Neural cell (in vitro differentiated cells): ENCODE measurements at regions not wholly inside any gene's neighbourhood (a gene's known extent, or its start where the extent isn't known, plus 50 kb on each side); places are given as distances from the start of the nearest gene placed in this dataset.

ENCODE experiments used
- CTCF ChIP-seq: fragments of 450-650 bp; IDR thresholded peaks from 2 replicates; pipeline ENCODE4 v1.5.1; 2014; ENCODE audit warnings: antibody characterized with exemption, mild to moderate bottlenecking, moderate library complexity; ENCODE audit not compliant: poor library complexity, severe bottlenecking
- EZH2 ChIP-seq: fragments of 200-600, 300-800 bp; shearing (Covaris generic), sonication (generic); IDR thresholded peaks from 2 replicates; pipeline ENCODE4 v1.6.1; 2014; ENCODE audit warnings: antibody characterized with exemption, low read length, borderline replicate concordance, mild to moderate bottlenecking; ENCODE audit not compliant: insufficient read depth, poor library complexity, severe bottlenecking
- POLR2AphosphoS5 ChIP-seq: IDR thresholded peaks from 2 replicates; pipeline ENCODE4 v1.6.1; 2012
- REST ChIP-seq: IDR thresholded peaks from 2 replicates; pipeline ENCODE4 v1.6.1; 2012; ENCODE audit warnings: borderline replicate concordance
- SMC3 ChIP-seq: fragments of 450-650 bp; conservative IDR thresholded peaks from 2 replicates; pipeline ENCODE4 v1.6.1; 2014; ENCODE audit warnings: antibody characterized with exemption, mild to moderate bottlenecking, moderate library complexity; ENCODE audit not compliant: poor library complexity

GRCh38 chr6:145093226-145093625, 642.1 kb downstream of the EPM2A start:
- TF ChIP-seq CTCF (no peak), EZH2 (no peak), REST (no peak), POLR2AphosphoS5 (no peak), SMC3 (no peak)
